ENCODE measurements at regions not wholly inside any gene's neighbourhood (a gene's known extent, or its start where the extent isn't known, plus 50 kb on each side); places are given as distances from the start of the nearest gene placed in this dataset.

GRCh38 chr5:88539026-88539425, 270.4 kb upstream of the TMEM161B start:
- Mint-ChIP-seq H3K27ac (no peak overlapping the region), H3K9me3 (peaks cover under 1% of the 10 kb centered on the region), H3K36me3 (no peaks in the 10 kb centered on the region), H3K27me3 (ENCODE audit: low read depth) (no peaks in the 10 kb centered on the region; the same call in 1 of the 2 replicates), H3K4me3 (no peak overlapping the region), H3K4me1 (peaks cover 19% of the 10 kb centered on the region)
- ChIA-PET CTCF (interaction anchor here (1.1 to 2.1 kb wide), 2 partner anchors 64 to 152 kb away, joined by 3 to 6 read pairs; no protein-coding TSS in a partner anchor), POLR2A (no interaction called here)
- TF ChIP-seq ELF4 (CRISPR knock-in tag; IDR thresholded peaks at IDR 0.05; ENCODE audit: low read depth) (no peak), ZBTB43 (CRISPR knock-in tag; IDR thresholded peaks at IDR 0.05) (no peak), GTF2I (CRISPR knock-in tag; conservative IDR thresholded peaks at IDR 0.05) (no peak), RORB (CRISPR knock-in tag; IDR thresholded peaks at IDR 0.05) (no peak), FOXJ3 (CRISPR knock-in tag; IDR thresholded peaks at IDR 0.05; ENCODE audit: borderline replicate concordance) (no peak), SP1 (CRISPR knock-in tag; conservative IDR thresholded peaks at IDR 0.05) (no peak), ZNF219 (CRISPR knock-in tag; IDR thresholded peaks at IDR 0.05; ENCODE audit: borderline replicate concordance) (no peak)
- TF ChIP-seq, protein P1, sequence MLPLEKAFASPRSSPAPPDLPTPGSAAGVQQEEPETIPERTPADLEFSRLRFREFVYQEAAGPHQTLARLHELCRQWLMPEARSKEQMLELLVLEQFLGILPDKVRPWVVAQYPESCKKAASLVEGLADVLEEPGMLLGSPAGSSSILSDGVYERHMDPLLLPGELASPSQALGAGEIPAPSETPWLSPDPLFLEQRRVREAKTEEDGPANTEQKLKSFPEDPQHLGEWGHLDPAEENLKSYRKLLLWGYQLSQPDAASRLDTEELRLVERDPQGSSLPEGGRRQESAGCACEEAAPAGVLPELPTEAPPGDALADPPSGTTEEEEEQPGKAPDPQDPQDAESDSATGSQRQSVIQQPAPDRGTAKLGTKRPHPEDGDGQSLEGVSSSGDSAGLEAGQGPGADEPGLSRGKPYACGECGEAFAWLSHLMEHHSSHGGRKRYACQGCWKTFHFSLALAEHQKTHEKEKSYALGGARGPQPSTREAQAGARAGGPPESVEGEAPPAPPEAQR (CRISPR knock-in tag; IDR thresholded peaks at IDR 0.05), result no peak
- DNase-seq (ENCODE audit: low spot score) (no peak), ATAC-seq (no peak)

DNA sequence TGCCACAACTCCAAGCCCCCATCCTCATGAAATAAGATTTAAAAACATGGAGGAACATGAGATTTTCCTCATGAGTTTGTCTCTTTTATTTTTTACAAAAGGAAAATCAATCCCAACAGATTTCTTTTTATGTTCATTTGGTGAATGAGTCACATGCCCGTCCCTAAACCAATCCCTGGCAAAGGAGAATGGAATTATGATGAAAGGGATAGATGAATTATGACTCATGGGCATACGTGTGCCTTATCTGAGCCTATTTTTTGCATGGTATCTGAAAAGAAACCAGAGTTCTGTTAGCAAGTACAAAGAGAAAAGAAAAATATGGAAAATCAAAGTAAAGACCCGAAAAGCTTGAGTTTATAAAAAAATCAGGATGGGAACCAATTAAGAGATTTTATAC, 267.5 kb upstream of the TMEM161B start:
- ATAC-seq, result no peak
- H3K27me3 Mint-ChIP-seq (ENCODE audit: low read depth), result no peaks in the 10 kb centered on the region; the same call in 1 of the 2 replicates
- CTCF ChIA-PET, result no interaction called here

DNA sequence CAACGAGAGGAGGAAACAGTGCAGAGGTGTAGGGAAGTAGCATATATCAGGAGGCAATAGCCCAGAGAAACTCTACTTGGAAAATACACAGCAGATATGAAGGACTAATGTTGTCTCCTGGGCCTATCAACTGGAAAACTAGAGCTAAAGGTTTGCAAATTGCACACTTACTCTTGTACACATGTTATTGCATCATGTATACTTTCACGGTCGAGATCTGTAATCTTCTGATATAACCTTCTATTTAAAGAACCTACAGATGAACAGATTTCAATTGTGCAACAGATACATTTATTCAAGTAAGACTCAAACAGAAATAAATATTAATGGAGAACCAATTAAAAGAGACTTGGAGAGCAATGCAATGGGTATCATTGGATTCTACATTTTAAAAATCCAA, 256.3 kb upstream of the TMEM161B start:
- Mint-ChIP-seq H3K27me3 (ENCODE audit: low read depth) (no peaks in the 10 kb centered on the region), H3K27ac (no peak overlapping the region), H3K4me3 (no peak overlapping the region), H3K9me3 (no peaks in the 10 kb centered on the region; the same call in 1 of the 2 replicates), H3K36me3 (no peaks in the 10 kb centered on the region), H3K4me1 (no peaks in the 10 kb centered on the region)
- ChIA-PET CTCF (no interaction called here), POLR2A (no interaction called here)
- DNase-seq (ENCODE audit: low spot score) (no peak), ATAC-seq (no peak)
- TF ChIP-seq NFYB (CRISPR knock-in tag; conservative IDR thresholded peaks at IDR 0.05; ENCODE audit: low read depth) (no peak), MXD4 (CRISPR knock-in tag; IDR thresholded peaks at IDR 0.05; ENCODE audit: borderline replicate concordance) (no peak), ELF4 (CRISPR knock-in tag; IDR thresholded peaks at IDR 0.05; ENCODE audit: low read depth) (no peak), JAZF1 (CRISPR knock-in tag; IDR thresholded peaks at IDR 0.05) (no peak), FOXP1 (CRISPR knock-in tag; IDR thresholded peaks at IDR 0.05; ENCODE audit: borderline replicate concordance) (no peak), USF2 (CRISPR knock-in tag; IDR thresholded peaks at IDR 0.05) (no peak), GRHL2 (CRISPR knock-in tag; IDR thresholded peaks at IDR 0.05; ENCODE audit: insufficient replicate concordance, severe bottlenecking) (no peak), JUN (CRISPR knock-in tag; IDR thresholded peaks at IDR 0.05) (no peak), PRRX2 (CRISPR knock-in tag; IDR thresholded peaks at IDR 0.05) (no peak), ATF2 (CRISPR knock-in tag; IDR thresholded peaks at IDR 0.05; ENCODE audit: borderline replicate concordance, low read depth) (no peak), TCF7 (CRISPR knock-in tag; IDR thresholded peaks at IDR 0.05; ENCODE audit: low read depth) (no peak), CREM (CRISPR knock-in tag; IDR thresholded peaks at IDR 0.05) (no peak), ZNF416 (CRISPR knock-in tag; IDR thresholded peaks at IDR 0.05) (no peak), GABPB1 (CRISPR knock-in tag; IDR thresholded peaks at IDR 0.05) (no peak)

More for the DNA sequence above, 267.5 kb upstream of the TMEM161B start:
- Mint-ChIP-seq H3K4me3 (no peak overlapping the region), H3K9me3 (peaks cover 9% of the 10 kb centered on the region), H3K4me1 (peaks cover 19% of the 10 kb centered on the region), H3K27ac (no peak overlapping the region), H3K36me3 (no peaks in the 10 kb centered on the region)
- no peak for TF ChIP-seq CREB1 (CRISPR knock-in tag; IDR thresholded peaks at IDR 0.05)
- TF ChIP-seq, protein P2, sequence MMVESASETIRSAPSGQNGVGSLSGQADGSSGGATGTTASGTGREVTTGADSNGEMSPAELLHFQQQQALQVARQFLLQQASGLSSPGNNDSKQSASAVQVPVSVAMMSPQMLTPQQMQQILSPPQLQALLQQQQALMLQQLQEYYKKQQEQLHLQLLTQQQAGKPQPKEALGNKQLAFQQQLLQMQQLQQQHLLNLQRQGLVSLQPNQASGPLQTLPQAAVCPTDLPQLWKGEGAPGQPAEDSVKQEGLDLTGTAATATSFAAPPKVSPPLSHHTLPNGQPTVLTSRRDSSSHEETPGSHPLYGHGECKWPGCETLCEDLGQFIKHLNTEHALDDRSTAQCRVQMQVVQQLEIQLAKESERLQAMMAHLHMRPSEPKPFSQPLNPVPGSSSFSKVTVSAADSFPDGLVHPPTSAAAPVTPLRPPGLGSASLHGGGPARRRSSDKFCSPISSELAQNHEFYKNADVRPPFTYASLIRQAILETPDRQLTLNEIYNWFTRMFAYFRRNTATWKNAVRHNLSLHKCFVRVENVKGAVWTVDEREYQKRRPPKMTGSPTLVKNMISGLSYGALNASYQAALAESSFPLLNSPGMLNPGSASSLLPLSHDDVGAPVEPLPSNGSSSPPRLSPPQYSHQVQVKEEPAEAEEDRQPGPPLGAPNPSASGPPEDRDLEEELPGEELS (CRISPR knock-in tag; IDR thresholded peaks at IDR 0.05), result no peak
- TF ChIP-seq ZNF232 (CRISPR knock-in tag; IDR thresholded peaks at IDR 0.05), result no peak
- TF ChIP-seq HMGA2 (CRISPR knock-in tag; IDR thresholded peaks at IDR 0.05), result no peak
- no peak for TF ChIP-seq ATF3 (CRISPR knock-in tag; conservative IDR thresholded peaks at IDR 0.05)
- TF ChIP-seq NR3C1 (CRISPR knock-in tag; conservative IDR thresholded peaks at IDR 0.05; ENCODE audit: low read depth), result no peak
- no peak for TF ChIP-seq EMX1 (CRISPR knock-in tag; IDR thresholded peaks at IDR 0.05)
- no peak for TF ChIP-seq NFYB (CRISPR knock-in tag; conservative IDR thresholded peaks at IDR 0.05; ENCODE audit: low read depth)
- TF ChIP-seq SMAD4 (CRISPR knock-in tag; IDR thresholded peaks at IDR 0.05), result no peak
- TF ChIP-seq ELF4 (CRISPR knock-in tag; IDR thresholded peaks at IDR 0.05; ENCODE audit: low read depth), result no peak
- no peak for TF ChIP-seq ZNF121 (CRISPR knock-in tag; IDR thresholded peaks at IDR 0.05)
- no peak for TF ChIP-seq ZNF671 (CRISPR knock-in tag; IDR thresholded peaks at IDR 0.05)
- no peak for TF ChIP-seq RORB (CRISPR knock-in tag; IDR thresholded peaks at IDR 0.05)
- TF ChIP-seq FOXK1 (CRISPR knock-in tag; IDR thresholded peaks at IDR 0.05), result no peak
- TF ChIP-seq ZNF423 (CRISPR knock-in tag; IDR thresholded peaks at IDR 0.05), result no peak
- TF ChIP-seq MYBL2 (CRISPR knock-in tag; IDR thresholded peaks at IDR 0.05), result no peak
- POLR2A ChIA-PET, result no interaction called here
- DNase-seq (ENCODE audit: low spot score), result no peak
